ENCODE measurements at regions not wholly inside any gene's neighbourhood (a gene's known extent, or its start where the extent isn't known, plus 50 kb on each side); places are given as distances from the start of the nearest gene placed in this dataset.

DNA sequence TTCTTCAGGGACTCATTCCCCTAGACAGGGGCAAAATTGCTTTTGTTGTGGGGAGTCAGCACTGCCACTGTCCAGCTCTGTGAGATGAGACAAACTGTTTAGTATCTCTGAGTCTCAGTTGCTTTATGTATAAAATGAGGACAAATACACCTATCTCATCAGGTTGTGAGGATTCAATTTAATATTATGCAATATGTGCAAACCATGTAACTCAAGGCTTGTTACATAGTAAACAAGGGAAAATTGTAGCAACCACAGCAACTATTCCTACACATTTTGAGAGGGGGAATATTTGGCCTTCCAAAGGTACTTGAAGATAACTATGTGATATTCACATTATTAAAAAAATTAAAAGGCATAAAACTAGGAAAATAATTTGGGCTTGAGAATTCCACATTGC, 411.9 kb upstream of the SLC30A5 start:
- Histone ChIP-seq H3K36me3 (ENCODE audit: control insufficient read depth, insufficient read depth, low read length) (no peaks in the 10 kb centered on the region), H3K27ac (ENCODE audit: low read length) (no peak overlapping the region), H3K4me1 (ENCODE audit: control insufficient read depth, insufficient read depth, low read length) (no peaks in the 10 kb centered on the region), H3K27me3 (ENCODE audit: control insufficient read depth, insufficient read depth, low read length) (no peaks in the 10 kb centered on the region), H3K9me3 (ENCODE audit: control insufficient read depth, insufficient read depth, low read length) (no peaks in the 10 kb centered on the region), H3K4me3 (ENCODE audit: low read length) (no peak overlapping the region)
- no peaks in the 10 kb centered on the region for H3K9me3 Mint-ChIP-seq
- peaks cover 3 to 6% of the 10 kb centered on the region in 2 donors for H3K27me3 Mint-ChIP-seq (ENCODE audit: low read depth in 2 of 2)
- H3K27ac Mint-ChIP-seq, result no peak overlapping the region
- no peak for DNase-seq
- H3K4me1 Mint-ChIP-seq, result no peaks in the 10 kb centered on the region
- no peak for ATAC-seq
- intact Hi-C loops (cut with micrococcal nuclease), result no loop called here
- TF ChIP-seq, protein P1, sequence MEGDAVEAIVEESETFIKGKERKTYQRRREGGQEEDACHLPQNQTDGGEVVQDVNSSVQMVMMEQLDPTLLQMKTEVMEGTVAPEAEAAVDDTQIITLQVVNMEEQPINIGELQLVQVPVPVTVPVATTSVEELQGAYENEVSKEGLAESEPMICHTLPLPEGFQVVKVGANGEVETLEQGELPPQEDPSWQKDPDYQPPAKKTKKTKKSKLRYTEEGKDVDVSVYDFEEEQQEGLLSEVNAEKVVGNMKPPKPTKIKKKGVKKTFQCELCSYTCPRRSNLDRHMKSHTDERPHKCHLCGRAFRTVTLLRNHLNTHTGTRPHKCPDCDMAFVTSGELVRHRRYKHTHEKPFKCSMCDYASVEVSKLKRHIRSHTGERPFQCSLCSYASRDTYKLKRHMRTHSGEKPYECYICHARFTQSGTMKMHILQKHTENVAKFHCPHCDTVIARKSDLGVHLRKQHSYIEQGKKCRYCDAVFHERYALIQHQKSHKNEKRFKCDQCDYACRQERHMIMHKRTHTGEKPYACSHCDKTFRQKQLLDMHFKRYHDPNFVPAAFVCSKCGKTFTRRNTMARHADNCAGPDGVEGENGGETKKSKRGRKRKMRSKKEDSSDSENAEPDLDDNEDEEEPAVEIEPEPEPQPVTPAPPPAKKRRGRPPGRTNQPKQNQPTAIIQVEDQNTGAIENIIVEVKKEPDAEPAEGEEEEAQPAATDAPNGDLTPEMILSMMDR (IDR thresholded peaks at IDR 0.05), result no peak
- no peak overlapping the region for H3K4me3 Mint-ChIP-seq
- no peaks in the 10 kb centered on the region for H3K36me3 Mint-ChIP-seq

DNA sequence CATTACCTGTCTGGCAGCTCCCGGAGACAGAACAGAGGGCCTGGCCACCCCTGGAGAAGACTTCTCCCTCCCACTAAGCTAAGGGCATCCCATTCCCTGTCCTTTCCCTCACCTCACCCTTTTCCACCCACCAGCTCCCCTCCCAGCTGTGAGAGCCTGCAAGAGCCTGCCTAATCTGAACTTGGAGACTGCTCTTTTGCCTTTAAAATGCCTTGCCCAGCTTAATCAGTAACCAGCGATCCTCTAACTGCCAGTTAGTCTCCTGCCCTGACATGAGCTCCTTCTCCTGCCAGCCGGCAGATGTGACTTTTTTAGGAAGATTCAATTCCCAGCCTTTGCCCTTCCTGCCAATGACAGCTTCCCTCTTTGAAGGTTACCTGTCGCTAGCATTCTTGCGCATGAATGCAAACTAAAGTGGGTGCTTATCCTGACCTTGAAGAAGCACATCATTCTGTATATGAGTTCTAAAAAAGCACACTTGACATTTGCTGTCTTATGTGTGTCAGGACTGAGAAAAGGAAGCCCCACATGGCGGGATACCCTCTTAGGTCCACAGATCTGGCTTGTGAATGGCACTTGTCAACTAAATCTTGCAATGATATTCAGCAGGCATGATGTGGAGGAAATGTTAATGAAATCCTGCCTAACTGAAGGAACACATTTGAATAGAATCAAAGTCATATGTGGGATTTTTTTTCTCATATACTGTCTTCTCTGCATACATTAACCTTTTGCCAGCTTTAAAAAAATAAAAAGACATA, 411.2 kb upstream of the SLC30A5 start:
- intact Hi-C loops (cut with micrococcal nuclease), result no loop called here
- 92% methylated on average over 6 of the region's 6 CpGs for WGBS (ENCODE audit: insufficient coverage)
- H3K36me3 Mint-ChIP-seq, result no peaks in the 10 kb centered on the region

DNA sequence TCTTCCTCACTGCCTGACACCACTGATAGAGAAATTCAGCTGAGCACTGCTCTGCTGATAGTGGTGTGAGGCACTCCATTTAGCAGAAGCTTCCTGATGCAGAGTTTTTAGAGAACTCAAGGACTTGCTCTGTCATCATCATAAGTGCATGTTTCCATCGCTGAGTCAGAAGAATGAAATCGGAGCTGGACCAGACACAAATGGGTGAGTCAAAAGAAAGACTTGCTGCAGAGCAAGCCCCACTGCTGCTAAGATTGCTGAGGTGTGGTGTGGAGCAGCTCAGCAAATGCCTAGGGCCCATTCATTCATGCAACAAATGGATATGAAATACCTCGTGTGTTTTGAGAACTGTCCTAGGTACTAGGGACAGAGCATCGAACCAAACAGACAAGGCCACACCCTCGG, 410.2 kb upstream of the SLC30A5 start:
- H3K4me1 ChIP-seq (ENCODE audit: control insufficient read depth, insufficient read depth, low read length), result no peaks in the 10 kb centered on the region
- no peak overlapping the region for H3K27ac ChIP-seq (ENCODE audit: low read length)
- Mint-ChIP-seq H3K4me1 (no peaks in the 10 kb centered on the region), H3K9me3 (no peaks in the 10 kb centered on the region), H3K27ac (no peak overlapping the region), H3K27me3 (ENCODE audit: low read depth in 2 of 2) (peaks cover 0 to 3% of the 10 kb centered on the region in 2 donors), H3K4me3 (no peak overlapping the region), H3K36me3 (no peaks in the 10 kb centered on the region)
- H3K27me3 ChIP-seq (ENCODE audit: control insufficient read depth, insufficient read depth, low read length), result no peaks in the 10 kb centered on the region
- H3K36me3 ChIP-seq (ENCODE audit: control insufficient read depth, insufficient read depth, low read length), result no peaks in the 10 kb centered on the region
- no peaks in the 10 kb centered on the region for H3K9me3 ChIP-seq (ENCODE audit: control insufficient read depth, insufficient read depth, low read length)
- intact Hi-C loops (cut with micrococcal nuclease), result no loop called here
- ATAC-seq (no peak), DNase-seq (no peak)
- no peak overlapping the region for H3K4me3 ChIP-seq (ENCODE audit: low read length)
- 79% methylated on average over 5 of the region's 5 CpGs for WGBS (ENCODE audit: insufficient coverage)
- TF ChIP-seq, protein P1 (IDR thresholded peaks at IDR 0.05), result no peak

More for the DNA sequence above, 411.2 kb upstream of the SLC30A5 start:
- DNase-seq (no peak), ATAC-seq (no peak)
- Mint-ChIP-seq H3K27ac (no peak overlapping the region), H3K27me3 (ENCODE audit: low read depth in 2 of 2) (peaks cover 3 to 6% of the 10 kb centered on the region in 2 donors), H3K9me3 (no peaks in the 10 kb centered on the region), H3K4me3 (no peak overlapping the region), H3K4me1 (no peaks in the 10 kb centered on the region)
- TF ChIP-seq, protein P1 (IDR thresholded peaks at IDR 0.05), result no peak
- no peak overlapping the region for H3K4me3 ChIP-seq (ENCODE audit: low read length)
- H3K27me3 ChIP-seq (ENCODE audit: control insufficient read depth, insufficient read depth, low read length), result no peaks in the 10 kb centered on the region
- H3K36me3 ChIP-seq (ENCODE audit: control insufficient read depth, insufficient read depth, low read length), result no peaks in the 10 kb centered on the region
- H3K4me1 ChIP-seq (ENCODE audit: control insufficient read depth, insufficient read depth, low read length), result no peaks in the 10 kb centered on the region
- H3K27ac ChIP-seq (ENCODE audit: low read length), result no peak overlapping the region
- H3K9me3 ChIP-seq (ENCODE audit: control insufficient read depth, insufficient read depth, low read length), result no peaks in the 10 kb centered on the region

DNA sequence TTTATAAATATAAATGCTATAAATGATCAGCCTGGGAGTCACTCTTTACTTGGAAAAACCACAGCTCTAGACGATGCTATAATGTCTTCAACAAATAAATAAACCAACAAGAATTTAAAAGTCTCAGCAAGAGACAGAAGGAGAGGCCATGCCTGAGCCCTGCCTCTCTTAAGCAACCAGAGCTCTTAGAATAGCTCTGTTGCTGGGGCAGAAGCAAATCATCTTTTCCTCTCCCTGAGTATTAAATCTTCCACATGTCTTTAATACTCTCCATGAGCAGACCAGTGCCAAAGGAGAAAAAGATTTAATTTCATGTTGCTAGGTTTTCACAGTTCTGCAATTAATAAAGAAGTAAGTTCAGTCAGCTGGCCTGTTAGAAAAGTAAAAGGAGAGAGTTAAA, 408.0 kb upstream of the SLC30A5 start:
- H3K27me3 ChIP-seq (ENCODE audit: control insufficient read depth, insufficient read depth, low read length), result no peaks in the 10 kb centered on the region
- H3K27me3 Mint-ChIP-seq (ENCODE audit: low read depth in 2 of 2), result peaks cover 0 to 3% of the 10 kb centered on the region in 2 donors
- H3K9me3 Mint-ChIP-seq, result no peaks in the 10 kb centered on the region
- no peak overlapping the region for H3K27ac Mint-ChIP-seq
- ATAC-seq (no peak), DNase-seq (no peak)
- H3K4me1 ChIP-seq (ENCODE audit: control insufficient read depth, insufficient read depth, low read length), result no peaks in the 10 kb centered on the region
- no peaks in the 10 kb centered on the region for H3K9me3 ChIP-seq (ENCODE audit: control insufficient read depth, insufficient read depth, low read length)
- H3K36me3 Mint-ChIP-seq, result no peaks in the 10 kb centered on the region
- H3K27ac ChIP-seq (ENCODE audit: low read length), result no peak overlapping the region
- intact Hi-C loops (cut with micrococcal nuclease), result no loop called here
- WGBS (ENCODE audit: insufficient coverage), result 82% methylated on average over 1 of the region's 1 CpG
- H3K36me3 ChIP-seq (ENCODE audit: control insufficient read depth, insufficient read depth, low read length), result no peaks in the 10 kb centered on the region
- TF ChIP-seq, protein P1 (IDR thresholded peaks at IDR 0.05), result no peak
- no peaks in the 10 kb centered on the region for H3K4me1 Mint-ChIP-seq
- H3K4me3 Mint-ChIP-seq, result no peak overlapping the region
- H3K4me3 ChIP-seq (ENCODE audit: low read length), result no peak overlapping the region
